ENCODE measurements at regions not wholly inside any gene's neighbourhood (a gene's known extent, or its start where the extent isn't known, plus 50 kb on each side); places are given as distances from the start of the nearest gene placed in this dataset.

- DNase-seq = no peak
Measured at GRCh38 chr4:11801466-11802446, 373.1 kb upstream of the HS3ST1 start.

DNA sequence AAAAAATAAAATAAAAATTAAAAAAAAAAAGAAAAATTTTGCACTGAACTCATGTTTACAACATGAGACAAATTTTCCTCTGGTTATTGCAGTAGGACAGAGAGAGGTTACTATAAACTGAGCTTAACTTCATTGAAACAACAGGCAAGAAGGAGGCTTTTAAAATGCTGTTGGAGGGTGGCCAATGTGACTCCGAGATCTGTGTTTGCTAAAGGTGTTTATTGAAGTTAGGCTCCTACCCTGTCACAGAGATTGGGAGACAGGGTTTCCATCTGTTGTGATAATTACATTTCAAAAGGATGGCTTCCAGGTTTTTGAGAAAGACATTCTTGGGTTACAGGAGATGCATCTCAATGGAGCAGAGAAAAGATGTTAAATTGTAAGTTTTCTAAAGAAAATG lies 370.5 kb upstream of the HS3ST1 start:
- no peak for DNase-seq

- no peak for DNase-seq
Measured at GRCh38 chr4:11791797-11792196, 363.1 kb upstream of the HS3ST1 start.

- no peak for DNase-seq
Measured at GRCh38 chr4:11790230-11790629, 361.5 kb upstream of the HS3ST1 start.

- no peak for DNase-seq
Measured at GRCh38 chr4:11783588-11783987, 354.9 kb upstream of the HS3ST1 start.

DNA sequence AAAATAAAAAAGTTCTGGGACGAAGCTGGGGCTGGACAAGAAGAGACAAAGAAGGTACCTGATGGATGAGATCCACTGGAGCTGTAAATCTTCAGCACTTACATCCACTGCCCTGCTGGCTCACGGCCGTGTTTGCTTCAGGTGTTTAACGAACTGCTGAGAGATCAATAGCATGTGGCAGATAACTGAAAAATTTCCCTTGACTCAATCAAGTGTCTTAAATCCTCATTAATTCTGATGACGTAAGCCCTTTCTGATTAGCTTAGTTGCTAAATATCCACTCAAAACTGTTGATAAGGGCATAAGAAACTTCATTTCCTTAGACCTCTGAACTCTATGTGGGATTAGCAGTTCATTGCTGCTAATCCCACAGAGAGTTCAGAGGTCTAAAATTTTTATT lies 354.2 kb upstream of the HS3ST1 start:
- DNase-seq = no peak

DNA sequence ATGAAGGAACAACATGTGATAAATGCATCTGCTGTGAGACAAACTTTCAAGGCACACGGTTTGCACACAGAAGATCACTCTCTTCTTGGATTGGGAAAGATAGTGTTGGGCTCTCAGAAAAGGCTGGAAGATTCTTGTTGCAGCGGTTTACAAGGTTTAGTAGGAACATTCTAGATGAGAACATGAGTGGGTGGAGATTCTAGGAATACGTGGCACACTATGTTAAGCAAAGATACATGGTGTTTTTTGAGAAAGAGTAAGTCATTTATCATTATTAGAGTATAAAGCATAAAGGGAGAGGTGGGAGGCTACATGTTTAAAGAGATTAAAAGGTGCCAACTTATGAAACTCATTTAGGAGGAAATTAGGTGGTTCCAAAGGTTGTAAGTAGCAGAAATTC lies 348.8 kb upstream of the HS3ST1 start:
- no peak for DNase-seq

DNA sequence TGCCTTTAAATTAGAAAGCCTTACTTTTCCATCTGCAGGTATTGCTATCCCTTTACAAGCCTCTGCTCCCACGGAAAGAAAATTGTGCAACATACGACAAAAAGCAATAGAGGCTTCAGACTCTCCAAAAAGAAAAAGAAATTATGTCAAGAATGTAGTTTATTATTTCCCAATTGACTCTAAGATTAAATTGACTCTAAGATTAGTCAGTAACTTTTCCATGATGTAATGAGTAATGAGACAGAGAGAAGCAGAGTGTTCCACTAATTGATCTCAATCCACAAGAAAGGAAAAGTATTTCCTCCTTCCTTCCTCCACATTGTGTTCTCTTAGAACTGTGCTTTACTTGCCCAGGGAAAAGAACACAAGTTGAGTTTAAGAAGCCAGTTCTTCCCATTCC lies 345.7 kb upstream of the HS3ST1 start:
- no peak for DNase-seq

DNA sequence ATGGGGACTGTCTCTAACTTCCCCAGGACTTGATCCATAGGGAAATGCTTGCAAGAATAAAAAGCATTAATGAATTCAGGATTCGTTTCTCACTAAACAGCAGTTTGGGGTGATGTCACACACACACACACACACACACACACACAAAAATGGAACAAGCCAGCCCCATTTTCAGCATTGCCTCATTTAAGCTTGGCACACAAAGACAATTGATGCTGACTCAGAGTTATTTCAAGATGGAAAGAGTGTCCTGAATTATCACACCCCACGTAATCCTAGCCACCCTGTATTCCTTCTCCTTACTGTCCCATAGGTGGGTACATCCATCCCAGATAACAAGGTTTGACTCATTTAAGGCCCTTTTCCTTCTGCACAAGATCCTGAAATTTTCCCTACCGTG lies 345.1 kb upstream of the HS3ST1 start:
- no peak for DNase-seq

DNA sequence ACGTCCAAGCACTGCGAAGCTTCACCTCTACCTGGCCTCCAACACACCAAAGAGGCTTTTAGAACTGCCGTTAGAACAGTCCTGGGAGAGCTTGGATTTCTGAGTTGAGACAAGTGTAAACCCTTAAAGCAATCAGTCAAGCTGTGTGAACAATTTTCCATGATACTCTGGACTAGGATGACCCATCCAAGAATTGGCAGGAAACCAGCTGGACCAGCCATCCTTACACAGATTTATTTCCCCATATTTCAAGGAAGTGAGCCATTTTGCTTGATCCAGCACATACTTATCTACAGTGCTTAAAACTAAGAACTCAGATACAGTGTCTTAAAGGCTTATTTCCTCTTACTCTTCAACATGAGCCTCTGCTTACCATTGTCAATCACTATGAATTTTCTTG lies 340.7 kb upstream of the HS3ST1 start:
- DNase-seq = no peak

GRCh38 chr4:11768251-11768972 lies 339.7 kb upstream of the HS3ST1 start:
- no peak for DNase-seq

GRCh38 chr4:11765849-11766453 lies 337.3 kb upstream of the HS3ST1 start:
- DNase-seq = no peak

DNA sequence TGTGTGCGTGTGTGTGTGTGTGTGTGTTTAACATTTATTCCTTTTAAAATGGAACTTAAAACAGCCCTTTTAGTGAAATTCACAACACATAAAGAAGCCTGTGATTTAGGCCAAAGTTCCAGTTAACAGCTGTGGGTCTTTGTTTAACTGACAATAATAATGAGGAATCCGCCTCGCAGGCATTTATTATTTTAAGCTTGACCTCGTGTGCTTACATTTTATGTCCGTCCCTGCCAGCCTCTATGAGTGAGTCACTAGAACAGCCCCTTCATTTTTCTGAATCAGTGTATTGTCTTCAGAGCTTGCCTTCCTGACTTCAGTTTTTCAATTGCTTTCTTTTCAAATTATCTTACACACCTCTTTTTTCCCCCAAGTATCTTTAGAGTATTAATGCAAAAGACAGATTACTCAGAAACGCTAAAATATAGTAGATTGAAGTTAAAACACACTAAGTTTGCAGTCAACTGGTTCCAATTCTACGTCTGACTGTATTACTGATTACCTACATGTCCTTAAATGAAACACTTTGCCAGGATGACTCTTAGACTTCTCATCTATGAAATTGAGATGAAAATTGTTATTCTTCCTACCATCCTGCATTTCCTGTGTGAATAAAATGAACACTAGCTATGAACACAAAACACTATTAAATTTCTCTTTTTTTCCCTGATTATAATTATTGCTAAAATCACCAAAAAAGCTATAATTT lies 319.6 kb upstream of the HS3ST1 start:
- DNase-seq = no peak

DNA sequence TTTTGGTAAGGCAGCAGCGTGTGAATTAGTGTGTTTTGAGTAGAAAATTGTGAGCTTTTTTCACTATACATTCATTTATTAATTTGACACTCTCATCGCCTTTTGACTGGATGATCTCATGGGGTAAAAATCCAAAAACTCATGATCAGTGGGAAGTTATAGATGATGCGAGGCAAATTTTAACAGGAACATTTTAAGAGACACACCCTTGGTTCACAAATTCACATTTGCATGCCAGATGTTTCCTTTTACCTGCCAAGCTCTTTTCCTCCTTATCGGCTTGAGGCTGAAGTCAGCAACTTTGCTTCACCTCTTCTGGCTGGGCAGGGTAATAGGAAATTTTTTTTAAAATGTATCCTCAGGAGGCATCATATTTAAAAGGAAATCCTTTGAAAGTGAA lies 318.0 kb upstream of the HS3ST1 start:
- DNase-seq = no peak

GRCh38 chr4:11743976-11744375 lies 315.3 kb upstream of the HS3ST1 start:
- DNase-seq = no peak

DNA sequence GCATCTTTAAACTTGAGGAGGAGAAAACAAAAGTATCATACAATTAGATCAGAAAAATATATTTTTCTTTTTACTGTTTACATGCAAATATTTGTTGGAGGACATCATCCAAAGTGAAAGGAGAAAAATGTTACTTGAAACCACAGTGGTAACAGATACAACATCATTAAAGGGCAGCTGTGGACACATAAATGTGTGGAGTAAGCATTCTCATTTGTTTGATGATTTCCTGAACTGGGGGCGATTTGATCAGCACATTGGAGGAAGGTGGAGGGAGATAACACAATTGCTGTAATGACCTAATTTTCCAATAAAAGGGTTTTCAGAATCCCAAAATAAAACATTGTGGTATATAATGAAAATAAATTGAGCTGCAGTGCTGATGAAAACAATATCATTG lies 314.5 kb upstream of the HS3ST1 start:
- no peak for DNase-seq

- no peak for DNase-seq
Measured at GRCh38 chr4:11741190-11741652, 312.5 kb upstream of the HS3ST1 start.

DNA sequence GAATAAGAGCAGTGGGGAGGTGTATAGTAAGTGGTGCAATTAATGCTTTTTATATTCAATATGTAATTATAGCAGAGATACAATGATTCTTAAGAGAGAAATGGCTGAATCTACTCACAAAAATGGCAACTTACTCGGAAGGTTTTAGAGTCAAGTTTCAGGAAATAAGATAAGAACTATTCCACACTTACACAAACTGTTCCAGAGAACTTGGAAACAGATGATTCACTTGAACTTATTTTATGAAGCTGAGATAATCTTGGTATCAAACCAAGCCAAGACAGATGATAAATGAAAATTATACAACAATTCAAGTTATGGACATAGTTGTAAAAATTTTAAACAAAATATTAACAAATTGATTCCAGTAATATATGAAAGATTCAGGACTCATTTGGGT lies 311.3 kb upstream of the HS3ST1 start:
- no peak for DNase-seq

DNA sequence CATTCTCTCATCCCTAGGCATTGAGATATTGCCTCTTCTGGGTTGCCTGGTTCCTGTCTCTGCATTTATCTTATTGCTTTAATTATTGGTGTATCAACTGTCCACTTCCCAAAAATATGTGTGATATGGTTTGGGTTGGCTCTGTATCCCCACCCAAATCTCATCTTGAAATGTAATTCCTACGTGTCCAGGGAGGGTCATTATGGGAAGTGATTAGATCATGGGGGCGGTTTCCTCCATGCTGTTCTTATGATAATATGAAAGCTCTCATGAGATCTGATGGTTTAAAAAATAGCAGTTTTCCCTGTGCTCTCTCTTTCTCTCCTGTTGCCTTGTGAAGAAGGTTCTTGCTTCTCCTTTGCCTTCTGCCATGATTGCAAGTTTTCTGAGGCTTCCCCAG lies 308.3 kb upstream of the HS3ST1 start:
- DNase-seq = no peak

GRCh38 chr4:11735651-11736050 lies 307.0 kb upstream of the HS3ST1 start:
- no peak for DNase-seq

GRCh38 chr4:11732155-11732554 lies 303.5 kb upstream of the HS3ST1 start:
- no peak for DNase-seq

GRCh38 chr4:11730545-11730944 lies 301.9 kb upstream of the HS3ST1 start:
- no peak for DNase-seq

DNA sequence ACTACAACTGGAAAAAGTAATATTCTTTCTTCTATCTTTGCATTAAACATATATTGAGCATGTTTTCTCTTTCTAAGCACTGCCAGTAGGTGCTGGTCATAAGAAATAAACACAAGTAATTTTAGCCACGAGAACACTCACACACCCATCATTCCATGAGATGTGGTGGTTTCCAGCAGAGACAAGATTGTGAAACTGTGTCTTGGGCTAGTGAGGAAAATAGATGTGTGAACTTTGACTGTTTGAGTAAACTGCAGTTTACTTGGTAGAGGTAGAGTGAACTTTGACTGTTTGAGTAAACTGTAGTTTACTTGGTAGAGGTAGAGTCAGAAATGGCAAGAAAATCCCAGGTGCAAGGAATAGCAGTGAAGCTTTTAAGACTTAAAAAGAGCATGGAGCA lies 300.9 kb upstream of the HS3ST1 start:
- no peak for DNase-seq
